GM19043 (cell line): ENCODE measurements at regions not wholly inside any gene's neighbourhood (a gene's known extent, or its start where the extent isn't known, plus 50 kb on each side); places are given as distances from the start of the nearest gene placed in this dataset.

Source experiments
- ATAC-seq: cut with Tn5 transposase; IDR thresholded peaks from one replicate; pipeline ENCODE4 v1.9.1; 2021; ENCODE audit warnings: low read depth; ENCODE audit not compliant: unreplicated experiment

GRCh38 chr9:90099262-90099963 is 494.6 kb downstream of the GADD45G start:
- no peak for ATAC-seq

GRCh38 chr9:90100014-90100413 is 495.2 kb downstream of the GADD45G start:
- ATAC-seq = no peak

- peak; percentile 96 for ATAC-seq
Measured at GRCh38 chr9:90102292-90102901, 497.6 kb downstream of the GADD45G start.

- ATAC-seq = no peak
Measured at GRCh38 chr9:90103771-90104170, 499.0 kb downstream of the GADD45G start.

GRCh38 chr9:90105773-90106172 is 501.0 kb downstream of the GADD45G start:
- no peak for ATAC-seq

GRCh38 chr9:90107040-90107725 is 502.4 kb downstream of the GADD45G start:
- ATAC-seq = no peak

GRCh38 chr9:90107726-90108655 is 503.2 kb downstream of the GADD45G start:
- no peak for ATAC-seq

GRCh38 chr9:90112788-90113187 is 508.0 kb downstream of the GADD45G start:
- no peak for ATAC-seq

GRCh38 chr9:90114641-90115425 is 510.0 kb downstream of the GADD45G start:
- no peak for ATAC-seq

- no peak for ATAC-seq
Measured at GRCh38 chr9:90121762-90122161, 517.0 kb downstream of the GADD45G start.

- ATAC-seq = no peak
Measured at GRCh38 chr9:90124961-90125360, 517.7 kb downstream of the DIRAS2 start.

GRCh38 chr9:90127923-90128322 is 514.7 kb downstream of the DIRAS2 start:
- ATAC-seq = no peak

GRCh38 chr9:90128587-90129190 is 513.9 kb downstream of the DIRAS2 start:
- no peak for ATAC-seq

GRCh38 chr9:90129446-90129845 is 513.2 kb downstream of the DIRAS2 start:
- ATAC-seq = no peak

- ATAC-seq = no peak
Measured at GRCh38 chr9:90131568-90131967, 511.1 kb downstream of the DIRAS2 start.

- no peak for ATAC-seq
Measured at GRCh38 chr9:90132866-90133265, 509.8 kb downstream of the DIRAS2 start.

GRCh38 chr9:90137801-90138200 is 504.8 kb downstream of the DIRAS2 start:
- no peak for ATAC-seq

- ATAC-seq = no peak
Measured at GRCh38 chr9:90140131-90140818, 502.3 kb downstream of the DIRAS2 start.

- ATAC-seq = no peak
Measured at GRCh38 chr9:90141723-90142122, 500.9 kb downstream of the DIRAS2 start.
